ENCODE measurements at regions not wholly inside any gene's neighbourhood (a gene's known extent, or its start where the extent isn't known, plus 50 kb on each side); places are given as distances from the start of the nearest gene placed in this dataset.
A peak's percentile ranks its signal among the peaks of the same experiment; 100 is the strongest.

DNA sequence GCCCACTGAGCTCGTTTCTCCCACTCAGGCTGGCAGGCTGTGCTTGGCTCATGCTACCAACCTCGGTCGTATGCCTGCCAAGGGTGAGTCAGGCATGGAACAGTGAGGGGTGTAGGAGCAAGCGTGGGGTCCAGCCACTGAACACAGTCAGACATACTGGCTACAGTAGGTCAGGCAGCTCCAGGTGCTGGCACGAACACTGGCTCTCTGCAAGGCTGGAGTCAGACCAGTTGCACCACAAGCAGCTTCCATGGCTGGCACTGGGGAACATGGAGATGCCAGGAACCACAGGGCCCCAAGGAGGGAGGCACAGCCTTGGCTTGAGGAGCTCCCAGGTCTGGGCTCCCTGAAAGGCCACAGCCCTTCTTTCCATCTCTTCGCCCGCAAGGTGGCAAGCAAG lies 410.7 kb upstream of the KIRREL3 start:
- DNase-seq (ENCODE audit: low spot score) = no peak

DNA sequence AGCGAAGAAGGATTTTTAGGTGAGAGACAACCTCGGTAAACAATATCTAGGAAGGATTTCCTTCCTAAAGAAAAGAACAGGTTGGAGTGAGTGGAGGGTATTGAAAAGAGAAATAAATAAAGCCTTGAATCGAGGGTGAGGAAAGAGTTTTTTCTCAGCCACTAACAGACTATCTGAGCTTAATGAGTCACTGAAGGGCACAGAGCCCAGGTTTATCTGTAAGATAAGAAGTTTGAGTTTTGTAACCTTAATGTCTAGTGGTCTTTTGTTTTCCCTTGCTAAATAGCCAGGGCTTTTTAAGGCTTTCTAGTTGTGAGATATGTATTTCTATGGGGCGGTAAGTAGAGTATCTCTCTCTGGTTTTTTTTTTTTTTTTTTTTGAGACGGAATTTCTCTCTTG lies 394.5 kb upstream of the KIRREL3 start:
- no peak for DNase-seq (ENCODE audit: low spot score)

DNA sequence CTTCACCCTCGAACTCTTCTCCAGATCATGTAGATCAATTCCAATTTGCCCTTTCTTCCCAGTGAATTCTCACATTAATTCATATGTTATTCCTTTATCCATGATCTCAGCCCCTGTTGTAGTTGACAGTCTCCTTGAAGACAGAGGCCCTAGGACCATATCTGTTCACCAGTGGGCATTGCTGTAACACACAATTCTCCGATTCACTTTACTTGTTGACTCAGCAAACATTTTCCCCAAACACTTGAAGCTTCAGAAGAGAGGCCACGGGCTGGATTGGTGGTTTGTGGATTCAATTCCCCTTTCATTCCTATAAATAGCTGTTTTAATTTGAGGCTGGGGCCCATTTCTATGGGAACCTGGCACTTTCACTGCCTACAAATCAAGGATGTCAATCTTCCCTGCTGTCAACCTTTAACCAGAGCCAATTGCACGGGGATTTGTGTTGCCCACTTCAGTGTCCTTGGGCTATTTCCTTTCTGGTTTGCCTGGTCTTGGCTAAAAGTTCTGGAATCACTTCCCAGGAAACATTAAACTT lies 393.0 kb upstream of the KIRREL3 start:
- no peak for DNase-seq (ENCODE audit: low spot score)

DNA sequence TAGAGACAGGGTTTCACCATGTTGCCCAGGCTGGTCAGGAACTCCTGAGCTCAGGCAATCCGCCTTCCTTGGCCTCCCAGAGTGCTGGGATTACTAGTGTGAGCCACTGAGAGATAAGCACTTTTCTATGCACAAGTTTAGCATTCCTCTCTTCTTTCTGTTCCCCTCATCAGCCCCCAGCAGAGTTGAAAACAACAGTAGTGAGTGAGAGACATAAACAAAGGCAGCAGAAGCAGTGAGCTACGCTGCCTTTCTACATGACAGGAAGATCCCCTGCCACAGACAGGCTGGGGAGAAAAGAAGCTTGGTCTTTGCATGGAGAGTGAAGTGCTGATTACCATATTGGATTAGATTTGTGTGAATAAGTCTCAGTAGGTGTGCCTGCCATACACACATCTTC lies 392.0 kb upstream of the KIRREL3 start:
- no peak for DNase-seq (ENCODE audit: low spot score)

DNA sequence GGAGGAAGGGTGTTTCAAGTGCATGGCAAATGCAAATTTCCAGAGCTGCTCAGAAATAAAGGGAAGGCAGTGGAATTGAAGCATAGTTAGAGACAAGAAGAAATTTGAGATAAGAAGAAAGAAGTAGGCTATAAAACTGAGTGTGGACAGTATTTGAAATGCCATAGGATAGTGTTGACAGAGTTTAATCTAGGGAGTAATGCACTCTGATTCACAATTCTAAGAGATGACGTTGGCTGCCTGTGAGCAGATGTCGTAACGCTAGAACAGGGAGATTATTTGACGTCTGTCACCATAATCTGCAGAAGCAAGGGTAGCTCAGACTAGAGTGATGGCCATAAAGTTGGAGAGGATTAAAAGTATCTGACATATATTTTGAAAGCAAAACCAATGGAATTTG lies 389.9 kb upstream of the KIRREL3 start:
- DNase-seq (ENCODE audit: low spot score) = no peak

DNA sequence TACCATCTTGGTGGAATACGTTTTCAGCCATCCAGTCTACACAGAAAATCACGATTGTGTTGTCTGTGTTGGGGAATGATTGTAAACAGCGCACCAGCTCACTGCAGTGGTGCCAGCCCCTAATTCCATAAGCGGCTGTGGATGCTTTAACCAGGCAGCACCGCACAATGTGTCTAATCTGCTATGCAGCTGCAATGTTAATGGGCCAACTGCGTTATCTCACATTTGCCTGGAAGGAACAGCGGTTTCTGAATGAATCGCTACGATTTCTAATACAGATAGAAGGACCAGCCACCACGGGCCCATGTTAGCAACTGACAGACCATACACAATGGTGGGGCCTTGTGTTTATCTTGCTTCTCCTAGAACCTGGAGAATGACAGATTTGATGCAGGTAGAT lies 384.5 kb upstream of the KIRREL3 start:
- no peak for DNase-seq (ENCODE audit: low spot score)

DNA sequence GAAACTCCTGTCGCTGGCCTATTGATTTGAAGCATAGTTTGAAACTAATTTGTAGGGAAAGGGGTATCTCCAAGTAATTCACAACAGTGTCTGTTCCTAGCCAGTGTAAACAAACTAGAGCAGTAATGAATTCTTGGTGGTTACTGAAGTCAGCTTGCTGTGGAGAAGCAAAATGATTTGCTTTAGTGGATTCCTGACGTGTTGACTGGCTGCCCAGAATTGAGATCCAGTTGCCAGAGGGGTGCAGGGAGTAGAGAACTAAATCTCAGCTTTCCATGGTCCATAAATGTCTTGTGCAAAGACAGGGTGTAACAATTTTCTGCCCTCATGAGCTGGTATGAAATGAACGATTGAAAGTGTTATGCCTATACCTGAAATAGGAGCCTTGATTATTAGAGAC lies 382.5 kb upstream of the KIRREL3 start:
- no peak for DNase-seq (ENCODE audit: low spot score)

DNA sequence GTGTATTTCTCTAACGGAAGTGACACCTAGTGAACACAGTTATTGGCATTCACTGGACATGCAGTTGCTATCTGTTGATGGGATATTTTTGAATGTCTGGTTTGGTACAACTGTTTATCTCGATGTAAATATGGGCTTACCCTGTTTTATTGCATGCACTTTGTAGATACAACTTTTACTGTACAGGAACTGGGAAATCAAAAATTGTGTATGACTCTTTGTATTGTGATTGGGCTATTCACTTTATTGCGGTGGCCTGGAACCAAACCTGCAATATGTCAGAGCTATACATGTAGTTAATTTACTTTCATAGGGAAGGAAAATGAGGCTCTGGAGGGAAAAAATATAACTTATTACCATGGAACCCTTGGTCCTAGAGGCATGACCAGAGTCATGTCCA lies 380.7 kb upstream of the KIRREL3 start:
- no peak for DNase-seq (ENCODE audit: low spot score)

DNA sequence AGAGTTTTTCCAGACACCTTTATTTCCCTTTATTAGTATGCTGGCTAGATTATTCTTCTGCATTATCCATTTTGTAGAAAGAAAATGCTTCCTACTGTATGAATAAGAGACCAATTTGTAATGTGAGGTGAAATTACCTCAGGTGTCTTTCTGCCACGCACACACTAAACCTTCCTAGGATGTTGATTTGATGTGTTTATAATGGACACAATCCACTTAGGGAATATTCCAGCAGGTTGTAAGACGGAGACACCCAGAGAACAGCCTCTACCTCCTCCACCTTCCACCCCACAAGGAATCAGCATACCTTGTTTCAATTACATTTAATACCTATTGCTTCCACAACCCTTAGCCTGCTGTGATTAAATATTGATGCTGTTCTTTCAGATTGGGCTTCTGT lies 379.1 kb upstream of the KIRREL3 start:
- DNase-seq (ENCODE audit: low spot score) = no peak

DNA sequence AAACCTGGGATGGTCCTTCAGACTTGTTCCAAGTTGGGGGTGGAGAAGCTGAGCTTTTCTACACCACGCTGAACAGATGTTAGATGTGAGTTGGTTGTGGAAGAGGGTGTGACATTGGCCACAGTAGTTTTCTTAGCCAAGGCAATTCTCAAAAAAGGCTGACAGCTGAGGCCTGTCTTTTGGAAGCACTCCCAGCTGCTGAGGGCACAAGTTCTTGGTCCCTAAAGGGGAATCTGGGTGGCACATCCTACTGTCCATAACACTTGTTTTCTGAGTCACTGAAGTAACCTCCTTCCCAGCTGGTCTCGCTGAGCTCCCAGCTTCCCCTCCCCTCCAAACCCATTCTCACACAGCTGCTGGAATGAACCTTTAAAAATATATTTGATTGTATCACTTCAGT lies 375.7 kb upstream of the KIRREL3 start:
- DNase-seq (ENCODE audit: low spot score) = no peak

DNA sequence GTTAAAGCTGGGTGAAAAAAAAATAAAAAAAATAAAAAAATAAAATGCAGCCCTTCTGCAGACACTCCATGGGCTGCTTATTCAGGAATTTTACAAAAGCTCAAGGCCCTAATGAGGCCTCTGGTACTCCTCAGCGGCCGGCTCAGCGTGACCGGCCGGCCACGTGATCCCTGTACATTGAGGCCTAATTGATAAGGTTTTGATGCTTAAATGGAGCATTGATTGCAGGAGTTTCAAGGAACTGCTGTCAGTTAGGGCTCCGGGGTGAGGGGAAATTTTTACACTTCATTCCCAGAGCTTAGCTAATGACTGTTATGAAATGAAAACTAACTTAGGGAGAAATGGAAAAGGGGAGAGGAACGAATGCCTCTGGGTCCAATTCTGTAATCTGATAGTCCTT lies 368.8 kb upstream of the KIRREL3 start:
- no peak for DNase-seq (ENCODE audit: low spot score)

DNA sequence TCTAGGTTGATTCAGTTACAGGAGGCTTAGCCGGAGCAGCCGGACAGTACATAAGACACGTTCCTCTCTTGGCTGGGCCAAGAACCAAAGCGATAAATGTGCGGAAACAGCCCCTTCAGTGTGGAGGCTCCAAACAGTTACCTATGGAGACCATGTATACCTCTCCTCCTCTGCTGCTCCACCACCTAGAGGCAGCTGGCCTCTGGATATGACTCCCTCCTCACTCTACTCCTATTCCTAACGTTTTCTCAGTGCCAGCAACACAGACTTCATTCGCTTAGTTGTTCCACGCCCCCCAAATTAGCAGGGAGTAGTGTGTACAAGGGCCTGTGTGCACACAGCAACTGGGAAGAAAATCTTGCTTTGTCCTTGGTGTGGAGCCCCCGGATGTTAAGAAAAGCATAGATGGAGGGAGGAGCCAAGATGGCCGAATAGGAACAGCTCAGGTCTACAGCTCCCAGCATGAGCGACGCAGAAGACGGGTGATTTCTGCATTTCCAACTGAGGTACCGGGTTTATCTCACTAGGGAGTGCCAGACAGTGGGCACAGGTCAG lies 362.3 kb upstream of the KIRREL3 start:
- no peak for DNase-seq (ENCODE audit: low spot score)

DNA sequence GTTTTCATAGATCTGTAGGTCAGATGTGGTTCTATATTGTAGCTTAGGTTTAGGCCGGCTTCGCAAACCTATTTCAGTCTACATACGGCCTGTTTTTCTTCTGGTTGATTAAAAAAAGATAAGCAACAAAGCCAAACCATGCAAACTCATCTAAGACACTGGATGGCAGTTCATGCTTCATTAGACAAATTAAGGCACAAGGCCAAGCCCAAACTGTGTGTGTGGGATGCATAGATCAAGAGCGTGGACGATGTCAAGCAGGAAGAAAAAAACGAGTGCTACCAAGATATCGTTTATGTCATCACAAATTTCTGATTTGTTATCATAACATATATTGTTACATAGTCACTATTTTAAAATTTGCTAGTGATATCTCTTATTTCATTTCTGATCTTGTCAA lies 357.6 kb upstream of the KIRREL3 start:
- no peak for DNase-seq (ENCODE audit: low spot score)

DNA sequence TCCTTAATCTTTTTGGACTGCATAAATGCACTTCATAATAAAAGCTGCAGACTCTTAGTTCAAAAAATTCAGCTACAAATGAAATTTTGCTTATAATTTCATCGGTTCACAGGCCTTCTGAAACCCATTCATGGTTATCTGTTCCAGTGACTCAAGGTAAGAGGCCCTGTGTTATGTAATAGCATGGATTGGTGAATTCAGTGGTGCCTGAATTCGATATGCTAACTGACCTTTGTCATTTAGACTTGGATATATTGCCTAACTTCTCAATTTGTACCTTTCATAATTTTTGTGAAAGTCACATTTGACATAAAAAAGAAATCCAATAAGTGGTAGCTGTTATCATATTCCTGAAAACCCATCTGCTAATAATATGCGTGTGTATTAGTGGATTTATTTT lies 349.9 kb upstream of the KIRREL3 start:
- DNase-seq (ENCODE audit: low spot score) = no peak

DNA sequence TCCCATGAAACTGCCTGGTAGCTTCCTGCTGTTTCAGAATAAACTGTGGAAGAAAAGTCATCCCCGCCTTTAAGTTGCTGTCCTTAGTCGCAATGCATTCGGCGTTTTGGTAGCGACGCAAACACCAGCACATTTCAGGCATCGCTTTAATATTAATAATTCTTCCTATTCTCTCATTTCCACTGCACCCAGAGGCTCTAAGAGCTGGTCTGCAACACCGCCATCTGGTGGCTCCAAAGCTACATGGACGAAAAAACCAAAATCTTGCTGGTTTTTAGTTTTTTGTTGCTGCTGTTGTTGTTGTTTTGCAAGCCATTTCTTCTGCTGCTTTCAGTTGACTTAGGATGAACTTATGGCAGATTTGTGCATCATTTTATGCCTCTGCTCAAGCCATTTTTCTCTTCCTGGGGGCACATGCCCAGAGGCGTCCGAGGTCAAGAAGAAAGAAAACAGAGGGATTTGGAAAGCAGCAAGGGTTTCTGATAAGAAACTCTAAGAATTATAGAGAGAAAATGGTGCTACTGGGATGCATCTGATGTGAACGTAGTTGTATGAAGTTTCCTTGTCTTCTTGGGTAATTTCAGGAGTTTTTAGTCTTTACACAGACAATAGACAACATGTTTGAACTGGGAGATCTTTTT lies 345.4 kb upstream of the KIRREL3 start:
- DNase-seq (ENCODE audit: low spot score) = peak; percentile 8

DNA sequence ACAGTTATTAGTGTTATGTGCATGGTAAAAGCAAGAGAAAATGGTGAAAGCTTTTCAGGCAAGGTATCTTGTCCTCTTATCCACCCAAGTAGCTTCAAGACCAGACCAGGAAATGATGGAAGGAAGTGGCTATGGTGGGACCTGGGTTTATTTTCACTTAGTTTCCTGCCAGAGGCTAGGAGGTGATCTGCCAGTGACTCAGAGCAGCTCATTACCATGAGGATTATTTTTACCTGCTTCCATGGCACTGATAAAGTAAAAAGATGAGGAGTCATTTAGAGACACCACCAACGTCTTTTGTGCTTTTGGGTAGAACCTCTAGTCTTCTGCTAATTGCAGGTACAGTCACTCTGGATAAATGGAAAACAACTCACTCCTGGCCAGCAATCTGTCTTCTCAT lies 339.9 kb upstream of the KIRREL3 start:
- DNase-seq (ENCODE audit: low spot score) = no peak

DNA sequence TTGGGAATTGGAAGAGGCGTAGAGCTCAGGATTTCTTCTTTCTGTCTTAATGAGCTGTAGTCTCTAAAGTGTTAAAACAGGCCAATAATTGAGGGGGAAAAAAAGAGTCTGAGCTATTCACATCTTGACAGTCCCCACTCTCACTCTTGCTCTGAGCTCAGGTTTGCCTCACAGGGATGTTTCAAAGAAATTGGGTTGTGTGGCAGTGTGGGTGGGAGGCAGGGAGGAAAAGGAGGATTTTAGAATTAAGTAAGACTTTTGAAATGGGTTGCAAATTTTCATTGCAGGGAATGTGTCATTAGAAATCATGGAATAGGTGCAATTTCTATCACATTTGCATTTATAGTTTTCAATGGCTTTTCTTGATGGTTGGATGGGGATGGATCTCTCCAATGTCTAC lies 338.8 kb upstream of the KIRREL3 start:
- no peak for DNase-seq (ENCODE audit: low spot score)

DNA sequence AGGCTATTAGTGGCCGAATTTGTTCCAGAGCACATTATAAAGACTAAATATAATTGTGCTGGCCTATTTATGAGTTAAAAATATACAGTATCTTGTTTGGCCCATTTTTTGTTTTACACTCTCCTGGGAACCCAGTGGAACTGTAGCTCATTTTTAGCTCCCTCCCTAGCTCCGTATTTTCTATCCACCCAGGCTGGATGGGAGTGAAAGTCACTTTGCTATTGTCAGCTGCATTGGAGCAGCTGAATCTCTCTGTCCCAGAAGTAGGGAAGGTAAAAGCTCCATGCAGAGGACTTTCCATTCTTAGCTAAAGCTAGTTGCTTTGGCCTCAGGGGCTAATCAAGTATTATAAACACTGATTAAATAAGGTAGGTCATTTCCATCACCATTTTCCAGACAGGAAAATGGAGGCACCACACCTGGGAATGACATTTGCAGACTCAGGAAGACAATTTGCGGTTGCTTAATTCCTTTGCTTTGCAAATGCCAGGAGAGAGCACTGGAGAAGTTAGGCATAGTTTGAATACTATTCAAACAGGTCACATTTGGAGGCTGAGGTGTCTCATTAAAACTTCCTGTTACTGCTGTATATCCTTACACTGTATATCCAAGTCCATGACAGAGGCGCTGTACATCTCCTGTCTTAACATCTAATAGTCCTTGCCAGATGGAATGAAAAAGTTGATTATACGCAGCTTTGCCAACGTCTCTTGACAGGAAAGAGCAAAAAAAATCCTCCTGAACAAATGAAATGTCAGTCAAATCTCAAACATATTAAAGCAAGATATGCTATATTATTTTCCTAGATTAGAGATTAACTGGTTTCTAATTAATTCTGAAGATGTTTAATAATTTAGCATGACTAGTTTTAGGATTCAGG lies 338.1 kb upstream of the KIRREL3 start:
- DNase-seq (ENCODE audit: low spot score) = no peak

DNA sequence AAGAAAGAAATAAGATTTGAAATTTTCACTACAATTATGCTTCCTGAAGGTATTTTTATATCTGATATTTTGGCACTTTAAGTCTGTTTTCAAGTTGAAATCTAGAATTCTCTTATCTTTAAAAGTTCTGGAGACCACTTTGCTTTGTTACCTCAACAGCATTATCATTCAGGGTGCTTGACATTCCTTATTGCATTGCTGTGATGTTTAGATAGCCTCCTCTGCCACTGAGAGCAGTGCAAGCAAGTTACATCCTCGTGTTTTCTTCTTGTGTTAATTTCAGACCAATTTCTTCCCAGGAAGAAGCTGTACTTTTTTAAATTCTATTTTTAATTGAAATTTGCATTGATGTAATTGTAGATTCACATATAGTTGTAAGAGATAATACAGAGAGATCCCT lies 333.9 kb upstream of the KIRREL3 start:
- no peak for DNase-seq (ENCODE audit: low spot score)

DNA sequence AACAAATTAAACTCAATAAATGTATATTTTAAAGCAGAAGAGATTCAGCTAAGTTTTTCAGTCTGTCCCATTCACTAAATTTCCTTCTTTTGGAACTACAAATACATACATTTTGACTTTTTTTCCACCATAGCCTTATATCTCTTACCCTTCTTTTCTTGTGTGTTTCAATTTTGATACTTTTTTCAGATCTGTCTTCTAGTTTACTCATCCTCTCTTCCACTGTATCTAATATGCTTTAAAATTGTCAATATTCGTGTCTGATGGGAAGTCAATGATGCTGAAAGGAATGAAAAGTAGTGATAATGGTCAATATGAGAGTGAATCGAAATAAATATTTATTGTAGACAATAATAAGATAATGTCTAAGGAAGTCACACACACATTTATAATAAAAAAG lies 332.3 kb upstream of the KIRREL3 start:
- DNase-seq (ENCODE audit: low spot score) = no peak

DNA sequence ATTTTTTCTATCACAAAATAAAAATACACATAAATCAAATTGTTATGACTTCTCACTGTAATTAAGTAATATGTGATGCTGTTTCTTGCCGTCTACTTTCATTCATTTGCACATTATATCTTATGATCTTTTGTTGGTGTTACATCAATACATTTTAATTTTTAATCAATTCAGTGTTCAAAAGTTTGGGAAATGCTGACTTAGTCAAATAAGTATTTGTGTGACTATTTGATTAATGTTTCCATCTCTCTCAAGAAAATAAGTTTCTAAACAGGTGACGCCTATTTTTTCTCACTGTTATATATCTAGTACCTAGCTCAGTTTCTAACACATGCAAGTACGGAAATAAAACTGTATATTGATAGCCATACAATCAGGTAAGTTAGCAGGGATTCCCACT lies 329.5 kb upstream of the KIRREL3 start:
- DNase-seq (ENCODE audit: low spot score) = no peak

DNA sequence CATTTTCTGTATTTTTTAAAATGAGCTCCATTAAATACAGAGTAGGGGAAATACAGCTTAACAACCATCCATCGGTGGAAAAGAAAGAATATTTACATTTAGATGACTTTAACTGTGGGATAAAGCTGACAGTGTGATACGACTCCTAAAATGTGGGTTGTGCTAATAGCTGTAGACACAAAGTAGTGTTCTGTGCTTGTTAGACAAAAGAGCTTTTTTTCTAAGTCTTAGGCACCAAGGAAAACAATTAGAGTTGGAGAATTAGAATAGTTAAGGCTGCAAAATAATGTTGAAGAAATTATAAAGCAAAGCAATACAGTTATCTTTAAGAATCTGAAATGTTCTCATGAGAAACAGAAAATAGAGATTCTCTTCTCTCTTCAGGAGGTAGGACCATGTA lies 307.7 kb upstream of the KIRREL3 start:
- DNase-seq (ENCODE audit: low spot score) = no peak

DNA sequence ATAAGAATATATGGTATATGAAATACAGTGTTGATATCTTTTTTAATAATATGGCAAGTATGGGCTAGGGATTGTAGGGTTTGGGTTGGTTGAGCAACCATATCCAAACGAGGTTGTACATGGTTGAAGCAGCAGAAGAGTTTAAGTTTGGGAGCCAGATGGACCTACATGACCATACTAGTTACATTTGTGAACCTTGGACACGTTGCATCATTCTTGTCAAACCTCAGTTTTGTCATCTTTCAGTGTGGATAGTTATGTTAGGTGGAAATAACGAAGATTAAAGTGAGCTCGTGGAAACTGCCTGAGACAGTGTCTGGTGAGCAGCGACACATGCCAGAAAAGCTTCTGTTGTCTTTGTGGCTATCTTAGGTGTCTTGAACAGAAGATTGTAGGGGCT lies 307.1 kb upstream of the KIRREL3 start:
- DNase-seq (ENCODE audit: low spot score) = no peak
